Hepatocyte (in vitro differentiated cells): ENCODE measurements at regions not wholly inside any gene's neighbourhood (a gene's known extent, or its start where the extent isn't known, plus 50 kb on each side); places are given as distances from the start of the nearest gene placed in this dataset.

Experiments used
- DNase-seq: peaks from one replicate; pipeline ENCODE4 v3.0.0-alpha.2; 2016; ENCODE audit warnings: low spot score
- H2AFZ ChIP-seq: fragments of 200-600 bp; sonication (generic); 2 replicates; pipeline ENCODE4 v1.6.0; 2016; ENCODE audit warnings: antibody characterized with exemption, mild to moderate bottlenecking
- H3K27ac ChIP-seq: fragments of 200-600 bp; sonication (generic); 2 replicates; pipeline ENCODE4 v1.5.1; 2016; ENCODE audit warnings: mild to moderate bottlenecking
- H3K27me3 ChIP-seq: fragments of 200-600 bp; sonication (generic); 2 replicates; pipeline ENCODE4 v1.6.1; 2016
- H3K36me3 ChIP-seq: fragments of 200-600 bp; sonication (generic); replicated peaks from 2 replicates; pipeline ENCODE4 v1.5.1; 2016; ENCODE audit warnings: low read depth; ENCODE audit not compliant: insufficient read depth
- H3K4me1 ChIP-seq: fragments of 200-600 bp; sonication (generic); 2 replicates; pipeline ENCODE4 v1.5.1; 2016; ENCODE audit warnings: mild to moderate bottlenecking, moderate library complexity; ENCODE audit not compliant: insufficient read depth
- H3K4me2 ChIP-seq: fragments of 200-600 bp; sonication (generic); 2 replicates; pipeline ENCODE4 v1.6.0; 2016
- H3K4me3 ChIP-seq: fragments of 200-600 bp; sonication (generic); 2 replicates; pipeline ENCODE4 v1.5.1; 2016; ENCODE audit warnings: mild to moderate bottlenecking
- H3K79me2 ChIP-seq: fragments of 200-600 bp; sonication (generic); 2 replicates; pipeline ENCODE4 v1.6.0; 2017; ENCODE audit warnings: mild to moderate bottlenecking
- H3K9me2 ChIP-seq: fragments of 200-600 bp; sonication (generic); replicated peaks from 2 replicates; pipeline ENCODE4 v1.6.0; 2017; ENCODE audit warnings: mild to moderate bottlenecking; ENCODE audit not compliant: insufficient read depth
- H3K9me3 ChIP-seq: fragments of 200-600 bp; sonication (generic); 2 replicates; pipeline ENCODE4 v1.5.1; 2016; ENCODE audit warnings: low read depth, mild to moderate bottlenecking
- H4K20me1 ChIP-seq: fragments of 200-600 bp; sonication (generic); 2 replicates; pipeline ENCODE4 v1.6.0; 2016; ENCODE audit warnings: mild to moderate bottlenecking; ENCODE audit not compliant: insufficient read depth, poor library complexity, severe bottlenecking
- EZH2 ChIP-seq: fragments of 200-600 bp; sonication (generic); IDR thresholded peaks from 2 replicates; pipeline ENCODE4 v1.6.1; 2016; ENCODE audit warnings: antibody characterized with exemption, mild to moderate bottlenecking, borderline replicate concordance
- EZH2phosphoT487 ChIP-seq: fragments of 200-600 bp; sonication (generic); IDR thresholded peaks from one replicate; pipeline ENCODE4 v1.6.1; 2018; ENCODE audit warnings: antibody characterized with exemption, mild to moderate bottlenecking, low read depth, moderate library complexity; ENCODE audit not compliant: unreplicated experiment, severe bottlenecking
- WGBS: methylation state at CpG from one replicate; pipeline ENCODE4 v1.1.6; 2016; ENCODE audit warnings: low lambda C conversion rate; ENCODE audit errors: missing lambda C conversion rate; 5-methylcytosine and 5-hydroxymethylcytosine counted together
- TF ChIP-seq, protein P1 (sequence below): fragments of 200-600 bp; sonication (generic); IDR thresholded peaks from 2 replicates; pipeline ENCODE4 v1.5.1; 2016; ENCODE audit warnings: antibody characterized with exemption, mild to moderate bottlenecking; ENCODE audit not compliant: poor library complexity

DNA sequence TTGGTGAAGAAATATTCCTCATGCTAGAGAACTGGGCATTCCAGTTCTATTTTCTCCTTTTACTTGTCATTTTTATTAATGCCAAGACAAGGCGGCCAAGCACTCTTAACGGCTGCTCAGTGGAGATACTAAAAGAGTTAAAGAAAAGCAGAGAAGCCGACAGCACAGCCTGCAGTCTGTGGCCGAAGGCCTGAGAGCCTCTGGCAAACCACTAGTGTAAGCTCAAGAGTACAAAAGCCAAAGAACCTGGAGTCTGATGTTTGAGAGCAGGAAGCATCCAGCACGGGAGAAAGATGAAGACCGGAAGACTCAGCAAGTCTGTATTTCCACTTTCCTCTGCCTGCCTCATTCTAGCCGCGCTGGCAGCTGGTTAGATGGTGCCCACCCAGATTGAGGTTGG, 167.1 kb upstream of the FUT9 start:
- 69% methylated on average over 8 of the region's 8 CpGs for WGBS
- Histone ChIP-seq H3K4me2 (no peak overlapping the region), H3K9me3 (no peaks in the 10 kb centered on the region), H3K36me3 (no peaks in the 10 kb centered on the region), H3K27ac (no peak overlapping the region), H3K4me1 (no peaks in the 10 kb centered on the region), H3K27me3 (no peaks in the 10 kb centered on the region), H2AFZ (no peak overlapping the region), H3K4me3 (no peak overlapping the region), H3K9me2 (no peaks in the 10 kb centered on the region), H4K20me1 (no peaks in the 10 kb centered on the region), H3K79me2 (no peaks in the 10 kb centered on the region)
- TF ChIP-seq, protein P1, sequence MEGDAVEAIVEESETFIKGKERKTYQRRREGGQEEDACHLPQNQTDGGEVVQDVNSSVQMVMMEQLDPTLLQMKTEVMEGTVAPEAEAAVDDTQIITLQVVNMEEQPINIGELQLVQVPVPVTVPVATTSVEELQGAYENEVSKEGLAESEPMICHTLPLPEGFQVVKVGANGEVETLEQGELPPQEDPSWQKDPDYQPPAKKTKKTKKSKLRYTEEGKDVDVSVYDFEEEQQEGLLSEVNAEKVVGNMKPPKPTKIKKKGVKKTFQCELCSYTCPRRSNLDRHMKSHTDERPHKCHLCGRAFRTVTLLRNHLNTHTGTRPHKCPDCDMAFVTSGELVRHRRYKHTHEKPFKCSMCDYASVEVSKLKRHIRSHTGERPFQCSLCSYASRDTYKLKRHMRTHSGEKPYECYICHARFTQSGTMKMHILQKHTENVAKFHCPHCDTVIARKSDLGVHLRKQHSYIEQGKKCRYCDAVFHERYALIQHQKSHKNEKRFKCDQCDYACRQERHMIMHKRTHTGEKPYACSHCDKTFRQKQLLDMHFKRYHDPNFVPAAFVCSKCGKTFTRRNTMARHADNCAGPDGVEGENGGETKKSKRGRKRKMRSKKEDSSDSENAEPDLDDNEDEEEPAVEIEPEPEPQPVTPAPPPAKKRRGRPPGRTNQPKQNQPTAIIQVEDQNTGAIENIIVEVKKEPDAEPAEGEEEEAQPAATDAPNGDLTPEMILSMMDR, result no peak
- TF ChIP-seq EZH2phosphoT487 (no peak), EZH2 (no peak)
- DNase-seq, result no peak

DNA sequence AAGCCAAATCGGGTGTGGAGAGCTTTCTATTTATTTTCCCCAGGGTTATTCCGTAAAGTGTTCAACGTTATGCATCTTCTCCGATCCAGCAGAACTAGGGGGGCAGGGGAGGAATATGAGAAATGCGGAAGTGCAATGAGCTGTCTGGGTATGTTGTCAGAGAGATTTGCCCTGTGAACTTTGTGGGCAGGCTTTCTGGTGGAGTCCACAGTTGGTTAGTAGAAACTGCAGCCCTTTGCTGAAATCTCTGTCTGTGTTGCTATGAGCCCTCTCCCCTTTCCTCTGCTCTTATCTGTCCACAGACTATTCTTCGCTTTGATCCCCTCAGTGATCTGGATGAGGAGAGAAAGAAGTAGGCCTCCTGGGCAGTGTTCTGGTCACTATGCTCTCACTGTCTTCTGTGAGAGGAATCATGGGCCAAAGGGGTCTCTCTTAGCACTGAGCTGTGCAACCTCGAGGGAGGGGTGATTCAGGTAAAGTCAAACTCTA, 158.9 kb upstream of the FUT9 start:
- H3K79me2 ChIP-seq, result no peaks in the 10 kb centered on the region
- no peak for DNase-seq
- 76% methylated on average over 7 of the region's 7 CpGs for WGBS
- H2AFZ ChIP-seq, result no peak overlapping the region
- H4K20me1 ChIP-seq, result no peaks in the 10 kb centered on the region
- TF ChIP-seq, protein P1, result no peak
- no peak overlapping the region for H3K27ac ChIP-seq
- H3K36me3 ChIP-seq, result no peaks in the 10 kb centered on the region
- H3K9me3 ChIP-seq, result no peaks in the 10 kb centered on the region
- H3K4me1 ChIP-seq, result no peaks in the 10 kb centered on the region
- no peaks in the 10 kb centered on the region for H3K9me2 ChIP-seq
- no peaks in the 10 kb centered on the region for H3K27me3 ChIP-seq
- no peak overlapping the region for H3K4me2 ChIP-seq
- H3K4me3 ChIP-seq, result no peak overlapping the region

DNA sequence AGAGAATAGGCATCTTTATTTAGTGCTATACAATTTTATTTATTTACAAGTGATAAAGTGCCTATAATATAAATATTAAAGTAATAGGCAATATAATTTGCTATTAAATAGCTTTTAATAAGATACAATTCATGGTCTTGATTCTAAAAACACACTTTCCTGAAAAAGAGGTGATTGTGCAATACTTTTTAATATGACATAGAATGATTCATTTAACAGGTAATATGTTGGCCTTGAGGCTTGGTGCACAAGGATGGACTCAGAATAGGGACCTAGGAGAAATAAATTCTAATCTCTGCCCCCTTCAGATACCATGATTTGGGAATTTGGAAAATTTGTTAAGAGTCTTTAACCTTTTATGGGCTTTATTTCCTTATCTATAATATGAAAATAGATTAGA, 149.9 kb upstream of the FUT9 start:
- H3K36me3 ChIP-seq, result no peaks in the 10 kb centered on the region
- no peaks in the 10 kb centered on the region for H3K9me2 ChIP-seq
- no peaks in the 10 kb centered on the region for H3K4me1 ChIP-seq
- DNase-seq, result no peak
- H3K79me2 ChIP-seq, result no peaks in the 10 kb centered on the region
- no peak overlapping the region for H3K4me2 ChIP-seq
- no peak overlapping the region for H2AFZ ChIP-seq
- no peaks in the 10 kb centered on the region for H3K27me3 ChIP-seq
- TF ChIP-seq EZH2phosphoT487 (no peak), EZH2 (no peak)
- TF ChIP-seq, protein P1, result no peak
- no peaks in the 10 kb centered on the region for H3K9me3 ChIP-seq
- H3K27ac ChIP-seq, result no peak overlapping the region
- no peak overlapping the region for H3K4me3 ChIP-seq
- H4K20me1 ChIP-seq, result no peaks in the 10 kb centered on the region

DNA sequence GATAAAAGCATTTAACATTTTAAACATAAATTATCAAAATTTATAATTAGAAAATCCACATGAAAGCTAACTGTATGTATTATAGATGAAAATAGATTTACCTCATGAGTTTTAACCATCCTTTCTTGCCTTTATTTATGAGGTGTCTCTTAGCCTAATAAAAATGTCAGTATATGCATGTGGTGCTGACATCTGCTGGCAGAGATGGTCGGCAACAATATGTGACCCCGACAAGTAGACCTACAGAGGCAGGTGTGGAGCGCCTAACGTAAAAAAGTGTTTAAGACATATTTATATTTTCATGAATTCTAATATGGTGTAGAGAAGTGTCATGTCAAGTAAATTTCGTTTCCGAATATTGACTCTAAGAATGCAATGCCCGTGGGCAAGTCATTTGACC, 149.0 kb upstream of the FUT9 start:
- Histone ChIP-seq H3K9me3 (no peaks in the 10 kb centered on the region), H3K36me3 (no peaks in the 10 kb centered on the region), H2AFZ (no peak overlapping the region), H3K4me1 (no peaks in the 10 kb centered on the region), H4K20me1 (no peaks in the 10 kb centered on the region), H3K4me3 (no peak overlapping the region), H3K9me2 (no peaks in the 10 kb centered on the region), H3K4me2 (no peak overlapping the region), H3K79me2 (no peaks in the 10 kb centered on the region), H3K27me3 (no peaks in the 10 kb centered on the region), H3K27ac (no peak overlapping the region)
- WGBS, result 29% methylated on average over 7 of the region's 7 CpGs
- DNase-seq, result peak; percentile 32
- TF ChIP-seq, protein P1, result peak; percentile 57
- no peak for TF ChIP-seq EZH2
